Cardiac fibroblast (primary cell): ENCODE measurements at regions not wholly inside any gene's neighbourhood (a gene's known extent, or its start where the extent isn't known, plus 50 kb on each side); places are given as distances from the start of the nearest gene placed in this dataset.

Source experiments
- DNase-seq, 2 donors: peaks; one replicate each; pipeline versions ENCODE4 v3.0.0 to v3.0.0-alpha.2; 2010; ENCODE audit warnings: low read depth in 2 of 2
- H3K4me3 ChIP-seq, 2 donors: replicated peaks in 1 of 2; 1 replicate in 1 of 2; 2 replicates in 1 of 2; pipeline ENCODE4 v1.5.1; 2011; ENCODE audit warnings: low read depth in 2 of 2, low read length in 2 of 2, mild to moderate bottlenecking in 2 of 2, moderate library complexity in 1 of 2
- CTCF ChIP-seq: IDR thresholded peaks from one replicate; pipeline ENCODE4 v1.5.1; 2011; ENCODE audit warnings: low read depth, mild to moderate bottlenecking, low read length, inconsistent platforms

GRCh38 chr2:145341536-145341935 is 821.6 kb upstream of the ZEB2 start:
- no peak for TF ChIP-seq CTCF
- no peak overlapping the region for H3K4me3 ChIP-seq
- DNase-seq: no peak

GRCh38 chr2:145339646-145340045 is 819.7 kb upstream of the ZEB2 start:
- TF ChIP-seq CTCF: no peak
- no peak overlapping the region for H3K4me3 ChIP-seq
- no peak for DNase-seq

GRCh38 chr2:145332210-145332898 is 812.4 kb upstream of the ZEB2 start:
- DNase-seq: no peak
- TF ChIP-seq CTCF: no peak
- H3K4me3 ChIP-seq: no peak overlapping the region

GRCh38 chr2:145329971-145330370 is 810.1 kb upstream of the ZEB2 start:
- DNase-seq: no peak
- TF ChIP-seq CTCF: no peak
- no peak overlapping the region for H3K4me3 ChIP-seq

- no peak overlapping the region for H3K4me3 ChIP-seq
- DNase-seq: no peak
- TF ChIP-seq CTCF: no peak
Observed at GRCh38 chr2:145325485-145325884, 805.6 kb upstream of the ZEB2 start.

- no peak for TF ChIP-seq CTCF
- DNase-seq: no peak
- no peak overlapping the region for H3K4me3 ChIP-seq
Observed at GRCh38 chr2:145324748-145325147, 804.8 kb upstream of the ZEB2 start.

- H3K4me3 ChIP-seq: no peak overlapping the region
- TF ChIP-seq CTCF: no peak
- DNase-seq: peak in 1 of 2 donors; percentile 19
Observed at GRCh38 chr2:145323512-145323911, 803.6 kb upstream of the ZEB2 start.
